ENCODE measurements at regions not wholly inside any gene's neighbourhood (a gene's known extent, or its start where the extent isn't known, plus 50 kb on each side); places are given as distances from the start of the nearest gene placed in this dataset.

DNA sequence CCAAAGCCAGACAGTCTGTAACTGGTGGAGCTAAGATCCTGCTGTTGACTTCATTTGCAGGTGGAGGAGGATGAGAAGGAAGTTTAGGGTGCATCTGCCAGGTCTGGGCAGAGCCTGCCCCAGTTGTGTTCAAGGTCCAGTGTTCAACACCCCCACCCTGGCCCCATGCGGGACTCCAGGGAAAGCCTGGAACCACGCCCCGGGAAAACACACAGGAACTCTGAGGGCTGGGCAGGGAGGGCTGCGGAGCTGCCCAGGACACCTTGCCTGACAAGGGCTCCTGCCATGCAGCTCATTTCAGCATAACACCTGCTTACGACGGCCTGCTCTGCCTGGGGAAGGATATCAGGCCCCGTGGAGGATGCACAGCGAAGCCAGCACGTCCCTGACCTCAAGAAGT, 286.3 kb downstream of the XXYLT1 start:
- Mint-ChIP-seq H3K4me1 (peaks cover 10% of the 10 kb centered on the region), H3K27me3 (ENCODE audit: insufficient read depth, low read depth, poor library complexity) (peaks cover 10% of the 10 kb centered on the region), H3K4me3 (peak overlapping the region; percentile 49; the same call in 2 of the 3 replicates), H3K9me3 (peaks cover 3% of the 10 kb centered on the region; the same call in 1 of the 3 replicates), H3K27ac (no peak overlapping the region), H3K36me3 (ENCODE audit: low read depth) (no peaks in the 10 kb centered on the region)
- H3F3A ChIP-seq (replicated peaks; ENCODE audit: low read depth): no peaks in the 10 kb centered on the region
- ATAC-seq (no peak), DNase-seq (ENCODE audit: low spot score) (no peak)
- H3K9me2 ChIP-seq (ENCODE audit: insufficient read depth): 0 out of 2 replicates have a peak, but pooled peaks cover 3% of the 10 kb centered on the region
- H3K79me2 ChIP-seq (replicated peaks; ENCODE audit: insufficient read depth): no peaks in the 10 kb centered on the region
- H4K20me1 ChIP-seq (replicated peaks; ENCODE audit: insufficient read depth): no peaks in the 10 kb centered on the region
- no peaks in the 10 kb centered on the region for H3K36me3 ChIP-seq (ENCODE audit: insufficient read depth)
- H3K27me3 ChIP-seq (ENCODE audit: insufficient read depth): no peaks in the 10 kb centered on the region
- H3K27ac ChIP-seq (ENCODE audit: low read depth): no peak overlapping the region
- H3K4me3 ChIP-seq: peak overlapping the region; percentile 41; the same call in 1 of the 2 replicates
- TF ChIP-seq STAT1 (IDR thresholded peaks at IDR 0.05; ENCODE audit: unreplicated experiment): no peak
- TF ChIP-seq, protein P1, sequence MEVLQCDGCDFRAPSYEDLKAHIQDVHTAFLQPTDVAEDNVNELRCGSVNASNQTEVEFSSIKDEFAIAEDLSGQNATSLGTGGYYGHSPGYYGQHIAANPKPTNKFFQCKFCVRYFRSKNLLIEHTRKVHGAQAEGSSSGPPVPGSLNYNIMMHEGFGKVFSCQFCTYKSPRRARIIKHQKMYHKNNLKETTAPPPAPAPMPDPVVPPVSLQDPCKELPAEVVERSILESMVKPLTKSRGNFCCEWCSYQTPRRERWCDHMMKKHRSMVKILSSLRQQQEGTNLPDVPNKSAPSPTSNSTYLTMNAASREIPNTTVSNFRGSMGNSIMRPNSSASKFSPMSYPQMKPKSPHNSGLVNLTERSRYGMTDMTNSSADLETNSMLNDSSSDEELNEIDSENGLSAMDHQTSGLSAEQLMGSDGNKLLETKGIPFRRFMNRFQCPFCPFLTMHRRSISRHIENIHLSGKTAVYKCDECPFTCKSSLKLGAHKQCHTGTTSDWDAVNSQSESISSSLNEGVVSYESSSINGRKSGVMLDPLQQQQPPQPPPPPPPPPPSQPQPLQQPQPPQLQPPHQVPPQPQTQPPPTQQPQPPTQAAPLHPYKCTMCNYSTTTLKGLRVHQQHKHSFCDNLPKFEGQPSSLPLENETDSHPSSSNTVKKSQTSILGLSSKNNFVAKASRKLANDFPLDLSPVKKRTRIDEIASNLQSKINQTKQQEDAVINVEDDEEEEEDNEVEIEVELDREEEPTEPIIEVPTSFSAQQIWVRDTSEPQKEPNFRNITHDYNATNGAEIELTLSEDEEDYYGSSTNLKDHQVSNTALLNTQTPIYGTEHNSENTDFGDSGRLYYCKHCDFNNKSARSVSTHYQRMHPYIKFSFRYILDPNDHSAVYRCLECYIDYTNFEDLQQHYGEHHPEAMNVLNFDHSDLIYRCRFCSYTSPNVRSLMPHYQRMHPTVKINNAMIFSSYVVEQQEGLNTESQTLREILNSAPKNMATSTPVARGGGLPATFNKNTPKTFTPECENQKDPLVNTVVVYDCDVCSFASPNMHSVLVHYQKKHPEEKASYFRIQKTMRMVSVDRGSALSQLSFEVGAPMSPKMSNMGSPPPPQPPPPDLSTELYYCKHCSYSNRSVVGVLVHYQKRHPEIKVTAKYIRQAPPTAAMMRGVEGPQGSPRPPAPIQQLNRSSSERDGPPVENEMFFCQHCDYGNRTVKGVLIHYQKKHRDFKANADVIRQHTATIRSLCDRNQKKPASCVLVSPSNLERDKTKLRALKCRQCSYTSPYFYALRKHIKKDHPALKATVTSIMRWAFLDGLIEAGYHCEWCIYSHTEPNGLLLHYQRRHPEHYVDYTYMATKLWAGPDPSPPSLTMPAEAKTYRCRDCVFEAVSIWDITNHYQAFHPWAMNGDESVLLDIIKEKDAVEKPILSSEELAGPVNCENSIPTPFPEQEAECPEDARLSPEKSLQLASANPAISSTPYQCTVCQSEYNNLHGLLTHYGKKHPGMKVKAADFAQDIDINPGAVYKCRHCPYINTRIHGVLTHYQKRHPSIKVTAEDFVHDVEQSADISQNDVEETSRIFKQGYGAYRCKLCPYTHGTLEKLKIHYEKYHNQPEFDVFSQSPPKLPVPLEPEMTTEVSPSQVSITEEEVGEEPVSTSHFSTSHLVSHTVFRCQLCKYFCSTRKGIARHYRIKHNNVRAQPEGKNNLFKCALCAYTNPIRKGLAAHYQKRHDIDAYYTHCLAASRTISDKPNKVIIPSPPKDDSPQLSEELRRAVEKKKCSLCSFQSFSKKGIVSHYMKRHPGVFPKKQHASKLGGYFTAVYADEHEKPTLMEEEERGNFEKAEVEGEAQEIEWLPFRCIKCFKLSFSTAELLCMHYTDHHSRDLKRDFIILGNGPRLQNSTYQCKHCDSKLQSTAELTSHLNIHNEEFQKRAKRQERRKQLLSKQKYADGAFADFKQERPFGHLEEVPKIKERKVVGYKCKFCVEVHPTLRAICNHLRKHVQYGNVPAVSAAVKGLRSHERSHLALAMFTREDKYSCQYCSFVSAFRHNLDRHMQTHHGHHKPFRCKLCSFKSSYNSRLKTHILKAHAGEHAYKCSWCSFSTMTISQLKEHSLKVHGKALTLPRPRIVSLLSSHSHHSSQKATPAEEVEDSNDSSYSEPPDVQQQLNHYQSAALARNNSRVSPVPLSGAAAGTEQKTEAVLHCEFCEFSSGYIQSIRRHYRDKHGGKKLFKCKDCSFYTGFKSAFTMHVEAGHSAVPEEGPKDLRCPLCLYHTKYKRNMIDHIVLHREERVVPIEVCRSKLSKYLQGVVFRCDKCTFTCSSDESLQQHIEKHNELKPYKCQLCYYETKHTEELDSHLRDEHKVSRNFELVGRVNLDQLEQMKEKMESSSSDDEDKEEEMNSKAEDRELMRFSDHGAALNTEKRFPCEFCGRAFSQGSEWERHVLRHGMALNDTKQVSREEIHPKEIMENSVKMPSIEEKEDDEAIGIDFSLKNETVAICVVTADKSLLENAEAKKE (CRISPR knock-in tag; IDR thresholded peaks at IDR 0.05): no peak
- TF ChIP-seq, protein P2, sequence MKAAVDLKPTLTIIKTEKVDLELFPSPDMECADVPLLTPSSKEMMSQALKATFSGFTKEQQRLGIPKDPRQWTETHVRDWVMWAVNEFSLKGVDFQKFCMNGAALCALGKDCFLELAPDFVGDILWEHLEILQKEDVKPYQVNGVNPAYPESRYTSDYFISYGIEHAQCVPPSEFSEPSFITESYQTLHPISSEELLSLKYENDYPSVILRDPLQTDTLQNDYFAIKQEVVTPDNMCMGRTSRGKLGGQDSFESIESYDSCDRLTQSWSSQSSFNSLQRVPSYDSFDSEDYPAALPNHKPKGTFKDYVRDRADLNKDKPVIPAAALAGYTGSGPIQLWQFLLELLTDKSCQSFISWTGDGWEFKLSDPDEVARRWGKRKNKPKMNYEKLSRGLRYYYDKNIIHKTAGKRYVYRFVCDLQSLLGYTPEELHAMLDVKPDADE (IDR thresholded peaks at IDR 0.05): no peak
- no peak for TF ChIP-seq POLR2AphosphoS5 (IDR thresholded peaks at IDR 0.05; ENCODE audit: low read depth)
- TF ChIP-seq EZH2phosphoT487 (IDR thresholded peaks at IDR 0.05; ENCODE audit: unreplicated experiment): no peak
- TF ChIP-seq ZNF331 (CRISPR knock-in tag; IDR thresholded peaks at IDR 0.05; ENCODE audit: low read depth): no peak
- TF ChIP-seq ZNF114 (CRISPR knock-in tag; IDR thresholded peaks at IDR 0.05): no peak
- TF ChIP-seq CREB1 (CRISPR knock-in tag; IDR thresholded peaks at IDR 0.05; ENCODE audit: low read depth): no peak
- TF ChIP-seq, protein P3, sequence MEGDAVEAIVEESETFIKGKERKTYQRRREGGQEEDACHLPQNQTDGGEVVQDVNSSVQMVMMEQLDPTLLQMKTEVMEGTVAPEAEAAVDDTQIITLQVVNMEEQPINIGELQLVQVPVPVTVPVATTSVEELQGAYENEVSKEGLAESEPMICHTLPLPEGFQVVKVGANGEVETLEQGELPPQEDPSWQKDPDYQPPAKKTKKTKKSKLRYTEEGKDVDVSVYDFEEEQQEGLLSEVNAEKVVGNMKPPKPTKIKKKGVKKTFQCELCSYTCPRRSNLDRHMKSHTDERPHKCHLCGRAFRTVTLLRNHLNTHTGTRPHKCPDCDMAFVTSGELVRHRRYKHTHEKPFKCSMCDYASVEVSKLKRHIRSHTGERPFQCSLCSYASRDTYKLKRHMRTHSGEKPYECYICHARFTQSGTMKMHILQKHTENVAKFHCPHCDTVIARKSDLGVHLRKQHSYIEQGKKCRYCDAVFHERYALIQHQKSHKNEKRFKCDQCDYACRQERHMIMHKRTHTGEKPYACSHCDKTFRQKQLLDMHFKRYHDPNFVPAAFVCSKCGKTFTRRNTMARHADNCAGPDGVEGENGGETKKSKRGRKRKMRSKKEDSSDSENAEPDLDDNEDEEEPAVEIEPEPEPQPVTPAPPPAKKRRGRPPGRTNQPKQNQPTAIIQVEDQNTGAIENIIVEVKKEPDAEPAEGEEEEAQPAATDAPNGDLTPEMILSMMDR (conservative IDR thresholded peaks at IDR 0.05; ENCODE audit: low read depth in 2 of 2): no peak
- peak overlapping the region; percentile 96 for H2AFZ ChIP-seq
- H3K4me1 ChIP-seq (ENCODE audit: insufficient read depth): no peaks in the 10 kb centered on the region
- H3K4me2 ChIP-seq: peak overlapping the region; percentile 64; the same call in 1 of the 2 replicates

All from GM23338 (cell line).